Right lobe of liver (tissue), 6 donors: ENCODE measurements at regions not wholly inside any gene's neighbourhood (a gene's known extent, or its start where the extent isn't known, plus 50 kb on each side); places are given as distances from the start of the nearest gene placed in this dataset.
A peak's percentile ranks its signal among the peaks of the same experiment; 100 is the strongest.

Experiments
- ATAC-seq, 4 donors: fragments of 200-7000 bp; cut with Tn5 transposase; one replicate each; pipeline ENCODE4 v1.9.1; 2020; ENCODE audit warnings: mild to moderate bottlenecking in 4 of 4, moderate library complexity in 4 of 4
- DNase-seq, 3 donors: peaks; one replicate each; pipeline ENCODE4 v3.0.0-alpha.2; 2020
- H3K27ac ChIP-seq, 3 donors: fragments of 200-600 bp; one replicate each; pipeline ENCODE4 v1.8.0; 2022
- H3K27me3 ChIP-seq, 2 donors: fragments of 200-600 bp; one replicate each; pipeline ENCODE4 v1.8.0; 2022
- H3K36me3 ChIP-seq, 4 donors: fragments of 200-600 bp; sonication (generic) in 1 of 4; one replicate each; pipeline versions ENCODE4 v1.5.1 to v1.8.0; 2017 to 2022; ENCODE audit warnings: control low read depth in 1 of 4
- H3K4me1 ChIP-seq, 4 donors: fragments of 200-600 bp; sonication (generic) in 1 of 4; one replicate each; pipeline versions ENCODE4 v1.5.1 to v1.8.0; 2017 to 2022; ENCODE audit warnings: control low read depth in 1 of 4
- H3K4me3 ChIP-seq, 3 donors: fragments of 200-600 bp; one replicate each; pipeline ENCODE4 v1.8.0; 2022
- H3K9me3 ChIP-seq, 4 donors: fragments of 200-600 bp; sonication (generic) in 1 of 4; one replicate each; pipeline versions ENCODE4 v1.5.1 to v1.8.0; 2017 to 2022; ENCODE audit warnings: control low read depth in 1 of 4
- POLR2A ChIP-seq: fragments of 450-650 bp; IDR thresholded peaks from one replicate; pipeline ENCODE4 v1.6.1; 2017; ENCODE audit warnings: antibody characterized with exemption, mild to moderate bottlenecking
- WGBS: methylation state at CpG from one replicate; pipeline ENCODE4 v1.1.6; 2018; ENCODE audit warnings: low coverage, low lambda C conversion rate; ENCODE audit not compliant: insufficient coverage; ENCODE audit errors: missing lambda C conversion rate; 5-methylcytosine and 5-hydroxymethylcytosine counted together
- intact Hi-C, 2 donors: fragments of 100-400 bp; cut with DNase I; formaldehyde crosslinking; loops; one replicate each; pipeline versions ENCODE4 v1.11.2 to v1.14.1; 2022
- TF ChIP-seq, protein P1 (sequence below), 4 donors: fragments of 200-600 bp in 3 of 4; fragments of 450-650 bp in 1 of 4; IDR thresholded peaks; one replicate each; pipeline versions ENCODE4 v1.5.1 to v1.8.0; 2016 to 2022; ENCODE audit warnings: antibody characterized with exemption in 4 of 4, mild to moderate bottlenecking in 2 of 4
- donor health status: DM: no; HTN: yes; CAD: no.
- donor health status: DM: no; HTN: no; CAD: no.
- donor health status: DM: no; HTN: no; CAD: no.
- donor health status: DM: no; HTN: yes; CAD: no.
- donor health status: DM: no; HTN: yes; CAD: no.

GRCh38 chr18:77851802-77852201 is 602.2 kb downstream of the GALR1 start:
- Histone ChIP-seq H3K4me1 (no peaks in the 10 kb centered on the region), H3K4me3 (no peak overlapping the region), H3K36me3 (no peaks in the 10 kb centered on the region), H3K9me3 (no peaks in the 10 kb centered on the region), H3K27me3 (no peaks in the 10 kb centered on the region), H3K27ac (no peak overlapping the region)
- intact Hi-C loops = no loop called here
- ATAC-seq = no peak
- WGBS = 11% methylated on average over 9 of the region's 9 CpGs
- no peak for TF ChIP-seq POLR2A
- TF ChIP-seq, protein P1, sequence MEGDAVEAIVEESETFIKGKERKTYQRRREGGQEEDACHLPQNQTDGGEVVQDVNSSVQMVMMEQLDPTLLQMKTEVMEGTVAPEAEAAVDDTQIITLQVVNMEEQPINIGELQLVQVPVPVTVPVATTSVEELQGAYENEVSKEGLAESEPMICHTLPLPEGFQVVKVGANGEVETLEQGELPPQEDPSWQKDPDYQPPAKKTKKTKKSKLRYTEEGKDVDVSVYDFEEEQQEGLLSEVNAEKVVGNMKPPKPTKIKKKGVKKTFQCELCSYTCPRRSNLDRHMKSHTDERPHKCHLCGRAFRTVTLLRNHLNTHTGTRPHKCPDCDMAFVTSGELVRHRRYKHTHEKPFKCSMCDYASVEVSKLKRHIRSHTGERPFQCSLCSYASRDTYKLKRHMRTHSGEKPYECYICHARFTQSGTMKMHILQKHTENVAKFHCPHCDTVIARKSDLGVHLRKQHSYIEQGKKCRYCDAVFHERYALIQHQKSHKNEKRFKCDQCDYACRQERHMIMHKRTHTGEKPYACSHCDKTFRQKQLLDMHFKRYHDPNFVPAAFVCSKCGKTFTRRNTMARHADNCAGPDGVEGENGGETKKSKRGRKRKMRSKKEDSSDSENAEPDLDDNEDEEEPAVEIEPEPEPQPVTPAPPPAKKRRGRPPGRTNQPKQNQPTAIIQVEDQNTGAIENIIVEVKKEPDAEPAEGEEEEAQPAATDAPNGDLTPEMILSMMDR (IDR thresholded peaks at IDR 0.05) = no peak
- DNase-seq = no peak

DNA sequence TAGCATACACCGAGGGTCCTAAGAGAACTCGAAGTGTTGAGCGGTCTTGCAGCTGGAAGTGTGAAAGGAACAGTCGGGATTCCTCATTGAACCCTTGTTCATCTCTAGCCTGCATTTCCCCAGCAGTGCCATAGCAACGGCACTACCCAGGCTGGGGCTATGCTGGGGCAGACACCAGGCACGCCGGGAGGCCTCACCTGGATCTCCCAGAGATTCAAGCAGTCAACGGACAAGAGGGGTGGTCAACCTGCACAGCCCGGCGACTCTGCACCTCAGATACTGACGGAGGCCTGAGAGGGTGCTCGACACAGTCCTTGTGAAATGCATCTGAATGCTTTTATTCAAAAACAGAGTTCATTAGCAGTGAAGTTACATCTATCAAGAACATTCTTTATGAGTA is 604.2 kb downstream of the GALR1 start:
- H3K4me3 ChIP-seq = no peak overlapping the region
- no peaks in the 10 kb centered on the region for H3K9me3 ChIP-seq
- TF ChIP-seq, protein P1 (IDR thresholded peaks at IDR 0.05) = no peak
- TF ChIP-seq POLR2A = no peak
- no peak overlapping the region for H3K27ac ChIP-seq
- intact Hi-C loops = no loop called here
- H3K4me1 ChIP-seq = no peaks in the 10 kb centered on the region
- 81% methylated on average over 5 of the region's 12 CpGs for WGBS
- no peak for DNase-seq
- no peak for ATAC-seq
- H3K36me3 ChIP-seq = no peaks in the 10 kb centered on the region
- no peaks in the 10 kb centered on the region for H3K27me3 ChIP-seq

- no peak for TF ChIP-seq POLR2A
- TF ChIP-seq, protein P1 (IDR thresholded peaks at IDR 0.05) = no peak
- intact Hi-C loops = no loop called here
- Histone ChIP-seq H3K27me3 (no peaks in the 10 kb centered on the region), H3K36me3 (no peaks in the 10 kb centered on the region), H3K4me3 (no peak overlapping the region), H3K27ac (no peak overlapping the region), H3K9me3 (no peaks in the 10 kb centered on the region), H3K4me1 (no peaks in the 10 kb centered on the region)
- WGBS = 22% methylated on average over 5 of the region's 9 CpGs
- peak in 1 of 4 donors; percentile 13 for ATAC-seq
- no peak for DNase-seq
These were observed 608.3 kb downstream of the GALR1 start for GRCh38 chr18:77857678-77858655.

- peak in 1 of 4 donors; percentile 23 for ATAC-seq
- intact Hi-C loops = no loop called here
These were observed 610.0 kb downstream of the GALR1 start for GRCh38 chr18:77859634-77860033.

More at GRCh38 chr18:77859634-77860033, 610.0 kb downstream of the GALR1 start:
- no peak for TF ChIP-seq POLR2A
- TF ChIP-seq, protein P1 (IDR thresholded peaks at IDR 0.05) = no peak
- DNase-seq = no peak
- no peaks in the 10 kb centered on the region for H3K9me3 ChIP-seq
- no peaks in the 10 kb centered on the region for H3K27me3 ChIP-seq
- 80% methylated on average over 4 of the region's 5 CpGs for WGBS
- no peaks in the 10 kb centered on the region for H3K36me3 ChIP-seq
- H3K27ac ChIP-seq = no peak overlapping the region
- H3K4me1 ChIP-seq = no peaks in the 10 kb centered on the region
- H3K4me3 ChIP-seq = no peak overlapping the region
